PC-3 (cell line): ENCODE measurements at regions not wholly inside any gene's neighbourhood (a gene's known extent, or its start where the extent isn't known, plus 50 kb on each side); places are given as distances from the start of the nearest gene placed in this dataset.
"Not testable (repeated sequence)": the region's sequence is repeated elsewhere in the genome, so short reads cannot be mapped to it uniquely, and the experiment has no call there.

Experiments used
- ATAC-seq: fragments of 200-7000 bp; cut with Tn5 transposase; 2 replicates; pipeline ENCODE4 v1.9.1; 2020; ENCODE audit warnings: mild to moderate bottlenecking, moderate library complexity
- BruUV-seq: library from RNA; stranded (reverse); fragments of 400-500 nt; replicated peaks from 2 replicates; lab custom pipeline; 2021; lab: Mats Ljungman, UMichigan
- CTCF ChIA-PET: fragments of 300-600 bp; sonication (Branson Sonifier 250); formaldehyde crosslinking; loops from one replicate; lab custom pipeline; 2022; ENCODE audit warnings: antibody characterized with exemption; lab: Charles Lee
- POLR2A ChIA-PET: fragments of 300-600 bp; sonication (Branson Sonifier 250); formaldehyde crosslinking; loops from one replicate; lab custom pipeline; 2022; ENCODE audit warnings: antibody characterized with exemption; ENCODE audit not compliant: unreplicated experiment; lab: Charles Lee
- DNase-seq: peaks from one replicate; pipeline ENCODE4 v3.0.0-alpha.2; 2015
- H2AFZ ChIP-seq: fragments of 300-600 bp; sonication (generic); 2 replicates; pipeline ENCODE4 v1.6.0; 2016; ENCODE audit warnings: antibody characterized with exemption, low read length
- H3F3A ChIP-seq: fragments of 300-600 bp; sonication (generic); one replicate; pipeline ENCODE4 v1.6.0; 2017; ENCODE audit warnings: antibody characterized with exemption, low read length, control low read depth, mild to moderate bottlenecking; ENCODE audit not compliant: unreplicated experiment
- H3K27ac ChIP-seq: fragments of 300-600 bp; sonication (generic); 2 replicates; pipeline ENCODE4 v1.5.1; 2016; ENCODE audit warnings: mild to moderate bottlenecking, low read length
- H3K27me3 ChIP-seq: fragments of 300-600 bp; sonication (generic); 2 replicates; pipeline ENCODE4 v1.6.1; 2016; ENCODE audit warnings: low read length, mixed read lengths
- H3K36me3 ChIP-seq: fragments of 300-600 bp; sonication (generic); 2 replicates; pipeline ENCODE4 v1.6.1; 2016; ENCODE audit warnings: low read depth, mixed run types, low read length, mixed read lengths
- H3K4me1 ChIP-seq: fragments of 300-600 bp; sonication (generic); 2 replicates; pipeline ENCODE4 v1.5.1; 2016; ENCODE audit warnings: low read length; ENCODE audit not compliant: insufficient read depth
- H3K4me2 ChIP-seq: fragments of 300-600 bp; sonication (generic); 2 replicates; pipeline ENCODE4 v1.6.0; 2016; ENCODE audit warnings: low read length
- H3K4me3 ChIP-seq: fragments of 300-600 bp; sonication (generic); 2 replicates; pipeline ENCODE4 v1.5.1; 2016; ENCODE audit warnings: mild to moderate bottlenecking, low read length, mixed read lengths
- H3K79me2 ChIP-seq: fragments of 300-600 bp; sonication (generic); 2 replicates; pipeline ENCODE4 v1.6.1; 2017; ENCODE audit warnings: low read length, mixed read lengths
- H3K9ac ChIP-seq: fragments of 300-600 bp; sonication (generic); 2 replicates; pipeline ENCODE4 v1.6.0; 2016; ENCODE audit warnings: mild to moderate bottlenecking, low read length
- H3K9me2 ChIP-seq: fragments of 300-600 bp; sonication (generic); replicated peaks from 2 replicates; pipeline ENCODE4 v1.6.1; 2016; ENCODE audit warnings: mixed run types, low read length, mixed read lengths
- H3K9me3 ChIP-seq: fragments of 300-600 bp; sonication (generic); 2 replicates; pipeline ENCODE4 v1.6.1; 2016; ENCODE audit warnings: low read length, mixed read lengths
- H4K20me1 ChIP-seq: fragments of 300-600 bp; sonication (generic); 2 replicates; pipeline ENCODE4 v1.6.1; 2016; ENCODE audit warnings: low read length, mixed read lengths
- CTCF ChIP-seq: fragments of 300-600 bp; sonication (generic); conservative IDR thresholded peaks from 2 replicates; pipeline ENCODE4 v1.5.1; 2017; ENCODE audit warnings: antibody characterized with exemption, low read depth, mild to moderate bottlenecking, low read length
- EZH2 ChIP-seq: fragments of 300-600 bp; sonication (generic); IDR thresholded peaks from one replicate; pipeline ENCODE4 v1.6.1; 2017; ENCODE audit warnings: antibody characterized with exemption, mild to moderate bottlenecking, low read length; ENCODE audit not compliant: unreplicated experiment
- EZH2phosphoT487 ChIP-seq: fragments of 300-600 bp; sonication (generic); IDR thresholded peaks from 2 replicates; pipeline ENCODE4 v1.6.1; 2018; ENCODE audit warnings: mild to moderate bottlenecking, antibody characterized with exemption, low read length, borderline replicate concordance
- intact Hi-C: fragments of 100-400 bp; cut with micrococcal nuclease; formaldehyde crosslinking; loops from 2 replicates; pipeline ENCODE4 v1.9.0; 2023

GRCh38 chr6:81265106-81265505 lies 487.4 kb downstream of the TENT5A start:
- no peak overlapping the region for H2AFZ ChIP-seq
- no TSS peak for BruUV-seq

GRCh38 chr6:81263531-81264168 lies 488.8 kb downstream of the TENT5A start:
- Histone ChIP-seq H3K9me2 (no peaks in the 10 kb centered on the region), H2AFZ (no peak overlapping the region), H3F3A (no peaks in the 10 kb centered on the region), H3K4me1 (no peaks in the 10 kb centered on the region), H3K79me2 (no peaks in the 10 kb centered on the region), H3K9me3 (no peaks in the 10 kb centered on the region), H4K20me1 (no peaks in the 10 kb centered on the region), H3K9ac (no peak overlapping the region), H3K27ac (no peak overlapping the region), H3K4me3 (no peak overlapping the region), H3K4me2 (no peak overlapping the region), H3K36me3 (no peaks in the 10 kb centered on the region), H3K27me3 (no peaks in the 10 kb centered on the region)
- POLR2A ChIA-PET: no interaction called here
- ATAC-seq (no peak), DNase-seq (no peak)
- intact Hi-C loops: no loop called here
- no TSS peak for BruUV-seq
- TF ChIP-seq CTCF (no peak), EZH2phosphoT487 (no peak), EZH2 (no peak)
- CTCF ChIA-PET: no interaction called here

More at GRCh38 chr6:81265106-81265505, 487.4 kb downstream of the TENT5A start:
- ATAC-seq (no peak), DNase-seq (no peak)
- H3K9me3 ChIP-seq: no peaks in the 10 kb centered on the region
- ChIA-PET CTCF (no interaction called here), POLR2A (no interaction called here)
- no peak overlapping the region for H3K9ac ChIP-seq
- intact Hi-C loops: no loop called here
- H3K4me3 ChIP-seq: no peak overlapping the region
- H3K27me3 ChIP-seq: no peaks in the 10 kb centered on the region
- H3K4me1 ChIP-seq: no peaks in the 10 kb centered on the region
- TF ChIP-seq EZH2: no peak
- no peak for TF ChIP-seq CTCF
- no peak for TF ChIP-seq EZH2phosphoT487
- H3K27ac ChIP-seq: no peak overlapping the region
- no peaks in the 10 kb centered on the region for H3F3A ChIP-seq
- no peaks in the 10 kb centered on the region for H4K20me1 ChIP-seq
- H3K9me2 ChIP-seq: no peaks in the 10 kb centered on the region
- peak overlapping the region; percentile 34; the same call in 1 of the 2 replicates for H3K4me2 ChIP-seq
- no peaks in the 10 kb centered on the region for H3K36me3 ChIP-seq
- no peaks in the 10 kb centered on the region for H3K79me2 ChIP-seq

GRCh38 chr6:81262656-81263055 lies 489.8 kb downstream of the TENT5A start:
- ATAC-seq (no peak), DNase-seq (no peak)
- ChIA-PET POLR2A (no interaction called here), CTCF (no interaction called here)
- no peaks in the 10 kb centered on the region for H3K9me3 ChIP-seq
- no peaks in the 10 kb centered on the region for H3K4me1 ChIP-seq
- H3K27ac ChIP-seq: no peak overlapping the region
- no peak overlapping the region for H3K4me3 ChIP-seq
- no peaks in the 10 kb centered on the region for H3F3A ChIP-seq
- no TSS peak for BruUV-seq
- no peaks in the 10 kb centered on the region for H3K36me3 ChIP-seq
- no peak overlapping the region for H2AFZ ChIP-seq
- H4K20me1 ChIP-seq: no peaks in the 10 kb centered on the region
- no peak overlapping the region for H3K4me2 ChIP-seq
- H3K9ac ChIP-seq: no peak overlapping the region
- intact Hi-C loops: no loop called here
- no peaks in the 10 kb centered on the region for H3K9me2 ChIP-seq
- no peaks in the 10 kb centered on the region for H3K27me3 ChIP-seq
- TF ChIP-seq EZH2phosphoT487 (no peak), EZH2 (no peak), CTCF (no peak)
- H3K79me2 ChIP-seq: no peaks in the 10 kb centered on the region

GRCh38 chr6:81256223-81256622 lies 496.3 kb downstream of the TENT5A start:
- DNase-seq, BruUV-seq, H3F3A ChIP-seq, H3K4me2 ChIP-seq, H3K9me3 ChIP-seq, H3K9me2 ChIP-seq, POLR2A ChIA-PET, H3K79me2 ChIP-seq, CTCF ChIA-PET, H3K4me3 ChIP-seq, H3K4me1 ChIP-seq, H3K36me3 ChIP-seq, H4K20me1 ChIP-seq, intact Hi-C loops, H2AFZ ChIP-seq, H3K27ac ChIP-seq, ATAC-seq, H3K27me3 ChIP-seq, H3K9ac ChIP-seq: not testable (repeated sequence)
